IMR-90 (cell line): ENCODE measurements at regions not wholly inside any gene's neighbourhood (a gene's known extent, or its start where the extent isn't known, plus 50 kb on each side); places are given as distances from the start of the nearest gene placed in this dataset.

Source experiments
- ATAC-seq: fragments of 200-7000 bp; cut with Tn5 transposase; 2 replicates; pipeline ENCODE4 v1.9.1; 2020; ENCODE audit warnings: low read depth, mild to moderate bottlenecking, moderate library complexity
- BruUV-seq: library from RNA; stranded (reverse); fragments of 400-500 nt; replicated peaks from 2 replicates; lab custom pipeline; 2021; lab: Mats Ljungman, UMichigan
- CTCF ChIA-PET: fragments of 300-600 bp; formaldehyde crosslinking; extraction: SDS; loops from one replicate; lab custom pipeline; 2021; ENCODE audit warnings: antibody characterized with exemption; lab: Yijun Ruan, JAX
- POLR2A ChIA-PET: fragments of 300-600 bp; sonication (Branson Sonifier 250); formaldehyde crosslinking; loops from one replicate; lab custom pipeline; 2022; ENCODE audit warnings: antibody characterized with exemption; ENCODE audit not compliant: unreplicated experiment; lab: Charles Lee
- DNase-seq: peaks from one replicate; pipeline ENCODE4 v3.0.0; 2013
- H2AFZ ChIP-seq: replicated peaks from 2 replicates; pipeline ENCODE3; 2013; ENCODE audit warnings: low read length, mild to moderate bottlenecking; ENCODE audit not compliant: poor library complexity
- H2AK5ac ChIP-seq: 2 replicates; pipeline ENCODE4 v1.6.1; 2013; ENCODE audit warnings: low read depth, low read length, inconsistent platforms
- H2AK9ac ChIP-seq: replicated peaks from 2 replicates; pipeline ENCODE3; 2013; ENCODE audit warnings: mild to moderate bottlenecking, low read depth, low read length, moderate library complexity; ENCODE audit not compliant: poor library complexity
- H2BK120ac ChIP-seq: 2 replicates; pipeline ENCODE4 v1.6.1; 2013; ENCODE audit warnings: low read depth, low read length, inconsistent platforms
- H2BK15ac ChIP-seq: 3 replicates; pipeline ENCODE4 v1.6.1; 2013; ENCODE audit warnings: low read depth, low read length, inconsistent platforms
- H2BK20ac ChIP-seq: 2 replicates; pipeline ENCODE4 v1.6.1; 2013; ENCODE audit warnings: low read depth, mild to moderate bottlenecking, inconsistent platforms, low read length, moderate library complexity
- H2BK5ac ChIP-seq: 2 replicates; pipeline ENCODE4 v1.6.1; 2013; ENCODE audit warnings: mild to moderate bottlenecking, low read depth, low read length, inconsistent platforms; ENCODE audit not compliant: poor library complexity, severe bottlenecking
- H3K14ac ChIP-seq: replicated peaks from 2 replicates; pipeline ENCODE4 v1.6.1; 2013; ENCODE audit warnings: low read depth, low read length, inconsistent platforms
- H3K18ac ChIP-seq: 2 replicates; pipeline ENCODE4 v1.6.1; 2013; ENCODE audit warnings: low read depth, low read length, control low read depth
- H3K23ac ChIP-seq: 2 replicates; pipeline ENCODE4 v1.6.1; 2013; ENCODE audit warnings: low read depth, low read length, inconsistent platforms
- H3K27ac ChIP-seq: 2 replicates; pipeline ENCODE4 v1.5.1; 2013; ENCODE audit warnings: mild to moderate bottlenecking, control low read depth, low read length; ENCODE audit not compliant: insufficient read depth
- H3K27me3 ChIP-seq: 2 replicates; pipeline ENCODE4 v1.6.1; 2013; ENCODE audit warnings: low read length; ENCODE audit not compliant: control insufficient read depth, insufficient read depth
- H3K36me3 ChIP-seq: 2 replicates; pipeline ENCODE4 v1.6.1; 2013; ENCODE audit warnings: low read length, mixed read lengths; ENCODE audit not compliant: control insufficient read depth, insufficient read depth
- H3K4ac ChIP-seq: 2 replicates; pipeline ENCODE4 v1.6.1; 2013; ENCODE audit warnings: low read depth, low read length, inconsistent platforms
- H3K4me1 ChIP-seq: 2 replicates; pipeline ENCODE4 v1.6.1; 2013; ENCODE audit warnings: low read length, mixed read lengths; ENCODE audit not compliant: control insufficient read depth, insufficient read depth
- H3K4me2 ChIP-seq: 2 replicates; pipeline ENCODE4 v1.6.1; 2013; ENCODE audit warnings: low read depth, mild to moderate bottlenecking, control low read depth, low read length, moderate library complexity
- H3K4me3 ChIP-seq: 2 replicates; pipeline ENCODE4 v1.5.1; 2013; ENCODE audit warnings: low read depth, mild to moderate bottlenecking, control low read depth, low read length, moderate library complexity; ENCODE audit not compliant: insufficient read depth
- H3K56ac ChIP-seq: 2 replicates; pipeline ENCODE4 v1.6.1; 2013; ENCODE audit warnings: low read length, inconsistent platforms; ENCODE audit not compliant: insufficient read depth; ENCODE audit errors: extremely low read depth
- H3K79me1 ChIP-seq, 2 experiments: 2 replicates each; pipeline ENCODE4 v1.6.1; 2013; ENCODE audit warnings: low read length in 2 of 2, inconsistent platforms in 1 of 2, low read depth in 1 of 2
- H3K9ac ChIP-seq: 2 replicates; pipeline ENCODE4 v1.6.1; 2013; ENCODE audit warnings: low read depth, low read length, control low read depth
- H3K9me1 ChIP-seq: 2 replicates; pipeline ENCODE4 v1.6.1; 2013; ENCODE audit warnings: low read length, inconsistent platforms; ENCODE audit not compliant: insufficient read depth
- H3K9me3 ChIP-seq: 2 replicates; pipeline ENCODE4 v1.6.1; 2013; ENCODE audit warnings: low read length; ENCODE audit not compliant: control insufficient read depth, insufficient read depth
- H4K20me1 ChIP-seq: 2 replicates; pipeline ENCODE4 v1.6.1; 2013; ENCODE audit warnings: low read length, inconsistent platforms; ENCODE audit not compliant: insufficient read depth
- H4K5ac ChIP-seq: 2 replicates; pipeline ENCODE4 v1.6.1; 2013; ENCODE audit warnings: mild to moderate bottlenecking, low read depth, low read length, control low read depth
- H4K8ac ChIP-seq, 2 experiments: 2 replicates each; pipeline ENCODE4 v1.6.1; 2013; ENCODE audit warnings: low read depth in 2 of 2, low read length in 2 of 2, control low read depth in 1 of 2, inconsistent platforms in 1 of 2
- H4K91ac ChIP-seq: 2 replicates; pipeline ENCODE4 v1.6.1; 2013; ENCODE audit warnings: low read depth, low read length, inconsistent platforms; ENCODE audit not compliant: insufficient read depth
- BHLHE40 ChIP-seq: fragments of 150-350 bp; IDR thresholded peaks from 2 replicates; pipeline ENCODE4 v1.6.1; 2016; ENCODE audit warnings: mild to moderate bottlenecking, low read depth, low read length
- CEBPB ChIP-seq: IDR thresholded peaks from 2 replicates; pipeline ENCODE4 v1.6.1; 2012; ENCODE audit warnings: low read depth, low read length, improper control_type of control experiment
- CHD1 ChIP-seq: IDR thresholded peaks from 2 replicates; pipeline ENCODE4 v1.6.1; 2012; ENCODE audit warnings: low read depth, low read length, improper control_type of control experiment
- MAZ ChIP-seq: IDR thresholded peaks from 2 replicates; pipeline ENCODE4 v1.6.1; 2012; ENCODE audit warnings: low read depth, mild to moderate bottlenecking, low read length, improper control_type of control experiment, moderate library complexity, borderline replicate concordance
- MXI1 ChIP-seq: IDR thresholded peaks from 2 replicates; pipeline ENCODE4 v1.6.1; 2012; ENCODE audit warnings: low read depth, mild to moderate bottlenecking, low read length, moderate library complexity, borderline replicate concordance
- NFE2L2 ChIP-seq: fragments of 150-350 bp; IDR thresholded peaks from 2 replicates; pipeline ENCODE4 v1.6.1; 2016; ENCODE audit warnings: low read depth, mild to moderate bottlenecking, low read length
- POLR2A ChIP-seq: IDR thresholded peaks from 2 replicates; pipeline ENCODE4 v1.6.1; 2012; ENCODE audit warnings: mild to moderate bottlenecking, low read depth, low read length
- RCOR1 ChIP-seq: IDR thresholded peaks from 2 replicates; pipeline ENCODE4 v1.6.1; 2012; ENCODE audit warnings: mild to moderate bottlenecking, low read length, improper control_type of control experiment; ENCODE audit not compliant: insufficient replicate concordance
- RFX5 ChIP-seq: IDR thresholded peaks from 2 replicates; pipeline ENCODE4 v1.8.0; 2012; ENCODE audit warnings: low read depth, mild to moderate bottlenecking, low read length, moderate library complexity
- SMC3 ChIP-seq: fragments of 150-350 bp; IDR thresholded peaks from 2 replicates; pipeline ENCODE4 v1.6.1; 2016; ENCODE audit warnings: low read depth, mild to moderate bottlenecking, antibody characterized with exemption, low read length, moderate library complexity
- WGBS, 2 experiments: methylation state at CpG; one replicate each; pipeline versions ENCODE4 v1.1.5 to v1.1.7; 2013; ENCODE audit warnings: missing lambda C conversion rate in 2 of 2; ENCODE audit not compliant: insufficient read length in 1 of 2; ENCODE audit errors: extremely low coverage in 2 of 2; 5-methylcytosine and 5-hydroxymethylcytosine counted together
- dilution Hi-C: fragments of 300-500 bp; cut with HindIII; formaldehyde crosslinking; loops from one replicate; pipeline ENCODE4 v1.14.3; 2018; ENCODE audit warnings: low sequenced_read_pairs; ENCODE audit not compliant: unreplicated experiment
- in situ Hi-C: fragments of 300-500 bp; cut with MboI; formaldehyde crosslinking; loops from 3 replicates; pipeline ENCODE4 v1.14.3; 2019; ENCODE audit warnings: low sequenced_read_pairs, inconsistent platforms, mixed read lengths
- intact Hi-C: fragments of 100-400 bp; cut with micrococcal nuclease; formaldehyde crosslinking; loops from 2 replicates; pipeline ENCODE4 v1.10.0; 2022

- H3K9me1 ChIP-seq: no peaks in the 10 kb centered on the region
- ATAC-seq (no peak), DNase-seq (no peak)
- no peak overlapping the region for H3K56ac ChIP-seq
- no peak overlapping the region for H3K4ac ChIP-seq
- no peak overlapping the region for H3K27ac ChIP-seq
- no peak overlapping the region for H3K18ac ChIP-seq
- TF ChIP-seq BHLHE40 (no peak), NFE2L2 (no peak), POLR2A (no peak), RCOR1 (no peak), MXI1 (no peak), SMC3 (no peak), MAZ (no peak), CEBPB (no peak), RFX5 (no peak), CHD1 (no peak)
- H3K36me3 ChIP-seq: no peaks in the 10 kb centered on the region
- H3K4me1 ChIP-seq: peaks cover 6% of the 10 kb centered on the region; the same call in 1 of the 2 replicates
- no peak overlapping the region for H2AK5ac ChIP-seq
- no peak overlapping the region for H2BK20ac ChIP-seq
- no peaks in the 10 kb centered on the region for H4K20me1 ChIP-seq
- no peak overlapping the region for H3K4me3 ChIP-seq
- intact Hi-C loops: loop anchor here (5.0 kb wide), 2 partner anchors 52 to 162 kb away; no protein-coding TSS in a partner anchor
- no peak overlapping the region for H4K8ac ChIP-seq
- no peak overlapping the region for H4K91ac ChIP-seq
- no peak overlapping the region for H3K14ac ChIP-seq
- no peak overlapping the region for H4K5ac ChIP-seq
- H3K9me3 ChIP-seq: no peaks in the 10 kb centered on the region
- H2BK15ac ChIP-seq: no peak overlapping the region
- no peak overlapping the region for H3K23ac ChIP-seq
- H2AK9ac ChIP-seq: no peak overlapping the region
- no peak overlapping the region for H2BK5ac ChIP-seq
- H3K4me2 ChIP-seq: no peak overlapping the region
- no peaks in the 10 kb centered on the region for H3K79me1 ChIP-seq
- in situ Hi-C loops: no loop called here
- no peak overlapping the region for H3K9ac ChIP-seq
- CTCF ChIA-PET: interaction anchor here (0.6 kb wide), 1 partner anchor 62 kb away, joined by 3 read pairs; no protein-coding TSS in a partner anchor
- no TSS peak for BruUV-seq
- H2BK120ac ChIP-seq: no peak overlapping the region
- H3K27me3 ChIP-seq: no peaks in the 10 kb centered on the region
- no peak overlapping the region for H2AFZ ChIP-seq
- WGBS, 2 experiments: no CpG with 5 or more reads among the region's 1 CpG
- POLR2A ChIA-PET: no interaction called here
- dilution Hi-C loops: no loop called here
These were observed 855.0 kb downstream of the USP25 start for GRCh38 chr21:16584756-16585155.
